Large intestine (tissue), 3 donors: ENCODE measurements at regions not wholly inside any gene's neighbourhood (a gene's known extent, or its start where the extent isn't known, plus 50 kb on each side); places are given as distances from the start of the nearest gene placed in this dataset.
A peak's percentile ranks its signal among the peaks of the same experiment; 100 is the strongest.

Experiments
- DNase-seq, 2 donors: peaks; one replicate each; pipeline versions ENCODE4 v3.0.0 to v3.0.0-alpha.2; 2013
- H3K27ac ChIP-seq: one replicate; pipeline ENCODE4 v1.5.1; 2013; ENCODE audit warnings: low read length
- H3K27me3 ChIP-seq: 2 replicates; pipeline ENCODE4 v1.6.1; 2013; ENCODE audit warnings: low read length; ENCODE audit not compliant: control insufficient read depth, insufficient read depth
- H3K36me3 ChIP-seq: 2 replicates; pipeline ENCODE4 v1.6.1; 2013; ENCODE audit warnings: low read length; ENCODE audit not compliant: control insufficient read depth, insufficient read depth
- H3K4me1 ChIP-seq: one replicate; pipeline ENCODE4 v1.6.1; 2013; ENCODE audit warnings: low read length; ENCODE audit not compliant: control insufficient read depth, insufficient read depth
- H3K4me3 ChIP-seq: one replicate; pipeline ENCODE4 v1.5.1; 2013; ENCODE audit warnings: low read length
- H3K9me3 ChIP-seq: one replicate; pipeline ENCODE4 v1.6.1; 2013; ENCODE audit warnings: mild to moderate bottlenecking, low read depth, low read length, moderate library complexity; ENCODE audit not compliant: control insufficient read depth
- WGBS: methylation state at CpG from one replicate; pipeline ENCODE4 v1.1.5; 2013; ENCODE audit warnings: low lambda C conversion rate; ENCODE audit not compliant: insufficient coverage; 5-methylcytosine and 5-hydroxymethylcytosine counted together

GRCh38 chr6:167580619-167580911 lies 246.1 kb upstream of the AFDN start:
- peak in 1 of 2 donors; percentile 45 for DNase-seq
- no peaks in the 10 kb centered on the region for H3K4me1 ChIP-seq
- H3K27ac ChIP-seq: no peak overlapping the region
- H3K9me3 ChIP-seq: peaks cover 21% of the 10 kb centered on the region
- H3K4me3 ChIP-seq: no peak overlapping the region
- no peaks in the 10 kb centered on the region for H3K27me3 ChIP-seq
- no CpG with 5 or more reads among the region's 4 CpGs for whole genome bisulfite sequencing
- H3K36me3 ChIP-seq: no peaks in the 10 kb centered on the region

GRCh38 chr6:167581637-167582036 lies 245.1 kb upstream of the AFDN start:
- WGBS: no CpG with 5 or more reads among the region's 6 CpGs
- no peak overlapping the region for H3K4me3 ChIP-seq
- peaks cover 21% of the 10 kb centered on the region for H3K9me3 ChIP-seq
- DNase-seq: no peak
- H3K4me1 ChIP-seq: no peaks in the 10 kb centered on the region
- H3K27ac ChIP-seq: no peak overlapping the region
- no peaks in the 10 kb centered on the region for H3K27me3 ChIP-seq
- no peaks in the 10 kb centered on the region for H3K36me3 ChIP-seq

DNA sequence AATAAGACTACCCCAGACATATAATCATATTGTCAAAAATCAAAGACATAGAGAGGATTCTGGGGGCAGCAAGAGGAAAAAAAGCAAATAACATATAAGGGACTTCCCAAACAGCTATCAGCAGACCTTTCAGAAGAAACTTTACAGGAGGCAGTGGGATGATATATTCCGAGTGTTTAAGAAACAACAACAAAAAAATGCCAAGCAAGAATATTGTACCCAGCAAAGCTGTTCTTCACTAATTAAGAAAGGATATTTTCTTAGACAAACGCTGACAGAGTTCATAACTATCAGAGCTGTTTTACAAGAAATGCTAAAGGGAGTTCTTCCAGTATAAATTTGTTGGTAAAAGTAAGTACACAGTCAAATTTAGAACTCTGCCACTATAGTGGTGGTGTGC lies 243.3 kb upstream of the AFDN start:
- H3K27me3 ChIP-seq: no peaks in the 10 kb centered on the region
- no peaks in the 10 kb centered on the region for H3K4me1 ChIP-seq
- WGBS: 88% methylated on average over 2 of the region's 2 CpGs
- H3K9me3 ChIP-seq: peaks cover 24% of the 10 kb centered on the region
- no peak overlapping the region for H3K27ac ChIP-seq
- no peak overlapping the region for H3K4me3 ChIP-seq
- no peak for DNase-seq
- no peaks in the 10 kb centered on the region for H3K36me3 ChIP-seq

- H3K4me3 ChIP-seq: no peak overlapping the region
- peaks cover 18% of the 10 kb centered on the region for H3K9me3 ChIP-seq
- H3K36me3 ChIP-seq: no peaks in the 10 kb centered on the region
- WGBS: 100% methylated on average over 1 of the region's 20 CpGs
- no peaks in the 10 kb centered on the region for H3K27me3 ChIP-seq
- H3K27ac ChIP-seq: no peak overlapping the region
- no peaks in the 10 kb centered on the region for H3K4me1 ChIP-seq
- no peak for DNase-seq
These were observed 238.4 kb upstream of the AFDN start for GRCh38 chr6:167588181-167588919.

DNA sequence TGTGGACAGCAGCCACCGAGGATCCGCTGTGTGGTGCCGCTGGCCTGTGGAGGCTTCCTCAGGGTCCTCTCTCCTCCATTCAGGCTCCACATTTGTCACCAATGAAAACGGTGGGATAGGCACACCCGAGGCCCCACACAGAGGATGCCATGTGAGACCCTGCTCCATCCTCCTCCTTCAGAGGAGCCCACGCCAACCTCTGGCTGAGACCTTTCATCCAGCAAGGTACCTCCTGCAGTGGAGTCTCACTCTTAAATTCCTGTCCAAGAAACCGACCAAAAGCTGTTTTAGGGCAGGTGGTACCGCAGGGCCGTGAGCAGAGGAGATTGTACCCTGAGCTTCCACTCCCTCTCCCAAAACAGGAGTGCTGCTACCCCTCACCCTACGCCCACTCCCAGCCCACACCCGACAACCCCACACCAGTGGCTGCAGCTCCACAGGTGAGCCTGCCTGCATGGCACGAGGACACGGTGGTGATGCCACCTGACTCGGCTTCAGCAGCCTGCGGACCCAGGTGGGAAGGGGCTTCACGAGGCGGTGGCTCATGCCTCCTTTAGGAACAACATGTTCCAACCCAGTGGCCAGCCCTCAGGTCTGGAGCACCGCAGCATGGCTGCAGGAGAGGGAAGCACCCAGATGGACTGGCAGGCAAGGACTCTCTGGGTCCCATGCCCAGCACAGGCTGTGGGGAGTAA lies 237.6 kb upstream of the AFDN start:
- Histone ChIP-seq H3K4me1 (no peaks in the 10 kb centered on the region), H3K27ac (no peak overlapping the region), H3K4me3 (no peak overlapping the region), H3K36me3 (no peaks in the 10 kb centered on the region), H3K27me3 (no peaks in the 10 kb centered on the region), H3K9me3 (peaks cover 16% of the 10 kb centered on the region)
- WGBS: no CpG with 5 or more reads among the region's 18 CpGs
- DNase-seq: no peak

DNA sequence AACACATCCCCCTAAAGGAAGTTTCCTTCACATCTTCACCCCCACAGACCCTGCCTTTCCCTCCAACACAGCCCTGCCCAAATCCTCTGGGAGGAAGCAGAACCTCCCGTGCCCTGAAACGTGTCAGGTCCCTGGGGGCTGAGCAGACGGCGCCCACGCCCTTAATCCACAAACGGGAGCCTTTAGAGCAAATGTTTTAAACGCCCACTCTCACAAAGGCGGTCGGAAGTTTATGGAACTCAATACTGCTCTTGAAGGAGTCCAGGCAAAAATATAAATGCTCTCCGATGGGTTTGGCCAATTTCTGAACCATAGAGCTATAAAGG lies 237.1 kb upstream of the AFDN start:
- H3K36me3 ChIP-seq: no peaks in the 10 kb centered on the region
- no peak overlapping the region for H3K4me3 ChIP-seq
- H3K4me1 ChIP-seq: no peaks in the 10 kb centered on the region
- H3K9me3 ChIP-seq: peaks cover 16% of the 10 kb centered on the region
- DNase-seq: no peak
- H3K27me3 ChIP-seq: no peaks in the 10 kb centered on the region
- H3K27ac ChIP-seq: no peak overlapping the region
- WGBS: 62% methylated on average over 3 of the region's 10 CpGs

DNA sequence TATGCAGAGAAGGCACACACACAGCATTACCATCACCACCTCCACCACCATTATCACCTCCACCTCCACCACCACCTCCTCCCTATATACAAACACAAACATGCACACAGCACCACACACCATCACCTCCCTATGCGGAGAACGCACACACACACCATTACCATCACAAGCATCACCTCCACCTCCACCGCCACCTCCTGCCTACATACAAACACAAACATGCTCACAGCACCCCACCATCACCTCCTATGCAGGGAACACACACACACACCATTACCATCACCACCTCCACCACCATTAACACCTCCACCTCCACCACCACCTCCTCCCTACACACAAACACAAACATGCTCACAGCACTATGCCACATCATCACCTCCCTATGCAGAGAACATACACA lies 236.5 kb upstream of the AFDN start:
- WGBS: no CpG with 5 or more reads among the region's 3 CpGs
- no peak overlapping the region for H3K27ac ChIP-seq
- H3K9me3 ChIP-seq: peaks cover 14% of the 10 kb centered on the region
- no peak for DNase-seq
- no peaks in the 10 kb centered on the region for H3K36me3 ChIP-seq
- H3K4me1 ChIP-seq: no peaks in the 10 kb centered on the region
- no peaks in the 10 kb centered on the region for H3K27me3 ChIP-seq
- H3K4me3 ChIP-seq: no peak overlapping the region
